ENCODE measurements at regions not wholly inside any gene's neighbourhood (a gene's known extent, or its start where the extent isn't known, plus 50 kb on each side); places are given as distances from the start of the nearest gene placed in this dataset.
A peak's percentile ranks its signal among the peaks of the same experiment; 100 is the strongest.

- no peak overlapping the region for H2AFZ ChIP-seq
- DNase-seq (ENCODE audit: low spot score) (no peak), ATAC-seq (no peak)
- no peaks in the 10 kb centered on the region for H3K79me2 ChIP-seq (replicated peaks; ENCODE audit: insufficient read depth)
- no peaks in the 10 kb centered on the region for H3F3A ChIP-seq (replicated peaks; ENCODE audit: low read depth)
- H3K36me3 Mint-ChIP-seq (ENCODE audit: low read depth): no peaks in the 10 kb centered on the region
- H4K20me1 ChIP-seq (replicated peaks; ENCODE audit: insufficient read depth): no peaks in the 10 kb centered on the region
- no peak overlapping the region for H3K27ac Mint-ChIP-seq
- no peak overlapping the region for H3K27ac ChIP-seq (ENCODE audit: low read depth)
- H3K4me1 Mint-ChIP-seq: peaks cover 25% of the 10 kb centered on the region
- no peaks in the 10 kb centered on the region for H3K27me3 Mint-ChIP-seq (ENCODE audit: insufficient read depth, low read depth, poor library complexity)
- no peaks in the 10 kb centered on the region for H3K36me3 ChIP-seq (ENCODE audit: insufficient read depth)
- no peak overlapping the region for H3K4me3 Mint-ChIP-seq
- H3K27me3 ChIP-seq (ENCODE audit: insufficient read depth): no peaks in the 10 kb centered on the region
- TF ChIP-seq ETS1 (IDR thresholded peaks at IDR 0.05) (no peak), ZNF331 (CRISPR knock-in tag; IDR thresholded peaks at IDR 0.05; ENCODE audit: low read depth) (no peak), CREB1 (CRISPR knock-in tag; IDR thresholded peaks at IDR 0.05; ENCODE audit: low read depth) (no peak), EZH2phosphoT487 (IDR thresholded peaks at IDR 0.05; ENCODE audit: unreplicated experiment) (no peak), REST (IDR thresholded peaks at IDR 0.05; ENCODE audit: unreplicated experiment) (no peak), NANOG (IDR thresholded peaks at IDR 0.05; ENCODE audit: borderline replicate concordance) (no peak), STAT1 (IDR thresholded peaks at IDR 0.05; ENCODE audit: unreplicated experiment) (no peak), ZNF114 (CRISPR knock-in tag; IDR thresholded peaks at IDR 0.05) (no peak), POLR2AphosphoS5 (IDR thresholded peaks at IDR 0.05; ENCODE audit: low read depth) (no peak)
- peaks cover 13% of the 10 kb centered on the region for H3K4me1 ChIP-seq (ENCODE audit: insufficient read depth)
- H3K9me2 ChIP-seq (ENCODE audit: insufficient read depth): no peaks in the 10 kb centered on the region
- H3K4me3 ChIP-seq: no peak overlapping the region
- no peaks in the 10 kb centered on the region for H3K9me3 Mint-ChIP-seq
- H3K4me2 ChIP-seq: no peak overlapping the region
These were observed 926.6 kb downstream of the LTN1 start for GRCh38 chr21:28066076-28066475.

DNA sequence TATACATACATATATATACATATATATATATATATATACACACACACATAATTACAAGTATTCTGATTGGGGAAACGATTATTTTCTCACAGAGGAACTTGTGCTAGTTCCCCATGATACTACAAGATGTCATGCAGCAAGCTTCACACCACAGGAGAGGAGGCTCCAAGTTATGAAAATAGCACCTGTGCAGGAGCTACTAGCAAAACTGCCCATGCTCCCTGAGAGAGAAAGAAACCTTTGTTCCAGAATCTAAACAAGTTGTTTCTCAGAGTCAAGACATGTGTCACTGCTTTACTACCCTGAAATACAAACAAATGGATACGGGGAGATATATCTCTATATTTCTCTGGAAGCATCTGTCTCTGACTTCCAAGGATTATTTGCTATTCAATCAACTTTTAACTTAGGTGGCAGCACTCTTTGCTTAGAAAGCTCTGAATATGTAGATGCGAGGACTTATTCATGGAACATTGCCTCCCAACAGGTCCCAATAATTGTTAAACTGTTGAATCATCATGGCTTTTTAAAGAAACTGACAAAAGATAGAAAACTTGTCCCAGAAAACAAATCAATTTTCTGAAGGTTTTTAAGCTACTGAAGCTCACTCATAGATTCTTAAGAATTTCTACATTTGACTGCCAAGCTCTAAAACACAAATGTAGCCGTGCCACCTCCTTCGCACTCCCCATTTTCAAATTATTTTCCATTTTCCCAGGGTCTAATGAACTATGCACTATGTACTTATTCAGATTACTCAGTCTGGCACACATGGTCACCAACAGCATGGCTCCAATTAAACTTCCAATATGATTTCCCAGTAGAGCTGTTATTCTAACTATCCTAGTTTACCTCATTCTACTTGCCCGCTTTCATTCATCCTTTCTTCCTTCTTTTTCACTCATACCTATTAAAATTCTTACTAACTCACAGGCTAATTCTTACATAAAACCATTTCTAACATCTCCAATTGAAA is 929.1 kb downstream of the LTN1 start:
- Histone ChIP-seq H3K4me3 (no peak overlapping the region), H2AFZ (peak overlapping the region; percentile 48; the same call in 1 of the 2 replicates), H3K36me3 (ENCODE audit: insufficient read depth) (no peaks in the 10 kb centered on the region), H3K27ac (ENCODE audit: low read depth) (no peak overlapping the region), H3K27me3 (ENCODE audit: insufficient read depth) (no peaks in the 10 kb centered on the region), H3K79me2 (replicated peaks; ENCODE audit: insufficient read depth) (no peaks in the 10 kb centered on the region), H3F3A (replicated peaks; ENCODE audit: low read depth) (no peaks in the 10 kb centered on the region), H3K4me1 (ENCODE audit: insufficient read depth) (peaks cover 6% of the 10 kb centered on the region), H3K4me2 (no peak overlapping the region), H4K20me1 (replicated peaks; ENCODE audit: insufficient read depth) (no peaks in the 10 kb centered on the region), H3K9me2 (ENCODE audit: insufficient read depth) (no peaks in the 10 kb centered on the region)
- ATAC-seq (no peak), DNase-seq (ENCODE audit: low spot score) (no peak)
- H3K9me3 Mint-ChIP-seq: peaks cover 7% of the 10 kb centered on the region; the same call in 2 of the 3 replicates
- no peak overlapping the region for H3K4me3 Mint-ChIP-seq
- peaks cover 12% of the 10 kb centered on the region; the same call in 2 of the 3 replicates for H3K4me1 Mint-ChIP-seq
- peaks cover 8% of the 10 kb centered on the region; the same call in 2 of the 3 replicates for H3K36me3 Mint-ChIP-seq (ENCODE audit: low read depth)
- no peaks in the 10 kb centered on the region for H3K27me3 Mint-ChIP-seq (ENCODE audit: insufficient read depth, low read depth, poor library complexity)
- H3K27ac Mint-ChIP-seq: peak overlapping the region; percentile 60; the same call in 1 of the 2 replicates
- TF ChIP-seq EZH2phosphoT487 (IDR thresholded peaks at IDR 0.05; ENCODE audit: unreplicated experiment) (no peak), ZNF114 (CRISPR knock-in tag; IDR thresholded peaks at IDR 0.05) (no peak), CREB1 (CRISPR knock-in tag; IDR thresholded peaks at IDR 0.05; ENCODE audit: low read depth) (no peak)
- TF ChIP-seq, protein P1, sequence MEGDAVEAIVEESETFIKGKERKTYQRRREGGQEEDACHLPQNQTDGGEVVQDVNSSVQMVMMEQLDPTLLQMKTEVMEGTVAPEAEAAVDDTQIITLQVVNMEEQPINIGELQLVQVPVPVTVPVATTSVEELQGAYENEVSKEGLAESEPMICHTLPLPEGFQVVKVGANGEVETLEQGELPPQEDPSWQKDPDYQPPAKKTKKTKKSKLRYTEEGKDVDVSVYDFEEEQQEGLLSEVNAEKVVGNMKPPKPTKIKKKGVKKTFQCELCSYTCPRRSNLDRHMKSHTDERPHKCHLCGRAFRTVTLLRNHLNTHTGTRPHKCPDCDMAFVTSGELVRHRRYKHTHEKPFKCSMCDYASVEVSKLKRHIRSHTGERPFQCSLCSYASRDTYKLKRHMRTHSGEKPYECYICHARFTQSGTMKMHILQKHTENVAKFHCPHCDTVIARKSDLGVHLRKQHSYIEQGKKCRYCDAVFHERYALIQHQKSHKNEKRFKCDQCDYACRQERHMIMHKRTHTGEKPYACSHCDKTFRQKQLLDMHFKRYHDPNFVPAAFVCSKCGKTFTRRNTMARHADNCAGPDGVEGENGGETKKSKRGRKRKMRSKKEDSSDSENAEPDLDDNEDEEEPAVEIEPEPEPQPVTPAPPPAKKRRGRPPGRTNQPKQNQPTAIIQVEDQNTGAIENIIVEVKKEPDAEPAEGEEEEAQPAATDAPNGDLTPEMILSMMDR (conservative IDR thresholded peaks at IDR 0.05; ENCODE audit: low read depth in 2 of 2): no peak

Measured in GM23338 (cell line).